SK-N-SH (cell line): ENCODE measurements at regions not wholly inside any gene's neighbourhood (a gene's known extent, or its start where the extent isn't known, plus 50 kb on each side); places are given as distances from the start of the nearest gene placed in this dataset.

Experiments
- CTCF ChIA-PET: fragments of 300-600, 350-600 bp; formaldehyde crosslinking; extraction: SDS; loops from one replicate; lab custom pipeline; 2021; lab: Yijun Ruan, JAX
- POLR2A ChIA-PET: fragments of 350-600 bp; sonication (Branson Sonifier 250); formaldehyde crosslinking; extraction: SDS; loops from one replicate; lab custom pipeline; 2020; ENCODE audit warnings: antibody characterized with exemption, inconsistent platforms; lab: Yijun Ruan, JAX
- DNase-seq: peaks from one replicate; pipeline ENCODE4 v3.0.0; 2012
- H2AFZ ChIP-seq: fragments of 200-600 bp; sonication (generic); 2 replicates; pipeline ENCODE4 v1.8.1; 2016; ENCODE audit warnings: antibody characterized with exemption, mild to moderate bottlenecking, low read depth
- H3F3A ChIP-seq: fragments of 200-600 bp; sonication (generic); replicated peaks from 2 replicates; pipeline ENCODE3; 2016; ENCODE audit warnings: antibody characterized with exemption, mild to moderate bottlenecking; ENCODE audit not compliant: insufficient read depth
- H3K27ac ChIP-seq, 2 experiments: fragments of 200-500 bp in 1 of 2; fragments of 200-600 bp in 1 of 2; sonication (Bioruptor generic) in 1 of 2; sonication (generic), shearing (Covaris generic) in 1 of 2; 2 replicates each; pipeline versions ENCODE4 v1.5.1 to v1.6.1; 2014 to 2016; ENCODE audit warnings: low read depth in 2 of 2, inconsistent platforms in 1 of 2, low read length in 1 of 2, mild to moderate bottlenecking in 1 of 2, mixed read lengths in 1 of 2
- H3K27me3 ChIP-seq: fragments of 200-600 bp; sonication (generic), shearing (Covaris generic); 2 replicates; pipeline ENCODE4 v1.6.1; 2016; ENCODE audit warnings: mixed run types; ENCODE audit not compliant: insufficient read depth
- H3K36me3 ChIP-seq, 2 experiments: fragments of 200-500 bp in 1 of 2; fragments of 200-600 bp in 1 of 2; sonication (Bioruptor generic) in 1 of 2; sonication (generic) in 1 of 2; replicated peaks in 1 of 2; 2 replicates each; pipeline versions ENCODE3 to v1.5.1; 2014 to 2016; ENCODE audit warnings: low read length in 1 of 2, mild to moderate bottlenecking in 1 of 2; ENCODE audit not compliant: insufficient read depth in 2 of 2, control insufficient read depth in 1 of 2
- H3K4me1 ChIP-seq, 2 experiments: fragments of 200-500 bp in 1 of 2; fragments of 200-600 bp in 1 of 2; sonication (Bioruptor generic) in 1 of 2; sonication (generic), shearing (Covaris generic) in 1 of 2; 2 replicates each; pipeline versions ENCODE4 v1.5.1 to v1.6.1; 2014 to 2016; ENCODE audit warnings: low read depth in 1 of 2, low read length in 1 of 2, mixed run types in 1 of 2; ENCODE audit not compliant: insufficient read depth in 2 of 2, control insufficient read depth in 1 of 2
- H3K4me2 ChIP-seq: fragments of 200-600 bp; sonication (generic), shearing (Covaris generic); 2 replicates; pipeline ENCODE4 v1.6.1; 2017; ENCODE audit warnings: mixed run types
- H3K4me3 ChIP-seq, 2 experiments: fragments of 200-500 bp in 1 of 2; fragments of 200-600 bp in 1 of 2; sonication (Bioruptor generic) in 1 of 2; sonication (generic), shearing (Covaris generic) in 1 of 2; 2 replicates each; pipeline versions ENCODE4 v1.5.1 to v1.8.1; 2014 to 2016; ENCODE audit warnings: low read depth in 2 of 2, inconsistent platforms in 1 of 2, low read length in 1 of 2, mild to moderate bottlenecking in 1 of 2, mixed read lengths in 1 of 2, moderate library complexity in 1 of 2
- H3K79me2 ChIP-seq: fragments of 200-600 bp; sonication (generic); 2 replicates; pipeline ENCODE4 v1.8.1; 2017; ENCODE audit warnings: mild to moderate bottlenecking; ENCODE audit not compliant: insufficient read depth
- H3K9ac ChIP-seq: fragments of 200-600 bp; sonication (generic); 2 replicates; pipeline ENCODE4 v1.6.1; 2017; ENCODE audit warnings: mixed run types
- H3K9me2 ChIP-seq: fragments of 200-600 bp; sonication (generic); 2 replicates; pipeline ENCODE4 v1.6.1; 2017; ENCODE audit warnings: mixed run types
- H3K9me3 ChIP-seq: fragments of 200-600 bp; sonication (generic); 2 replicates; pipeline ENCODE4 v1.6.1; 2017; ENCODE audit warnings: mixed run types, mild to moderate bottlenecking, moderate library complexity
- H4K20me1 ChIP-seq: fragments of 200-600 bp; sonication (generic); 2 replicates; pipeline ENCODE4 v1.6.1; 2017; ENCODE audit warnings: mild to moderate bottlenecking, mixed run types; ENCODE audit not compliant: insufficient read depth
- CHD2 ChIP-seq: fragments of 150-350 bp; IDR thresholded peaks from 2 replicates; pipeline ENCODE4 v1.6.1; 2018; ENCODE audit warnings: low read length; ENCODE audit not compliant: partially characterized antibody
- EP300 ChIP-seq, 2 experiments: IDR thresholded peaks; 2 replicates each; pipeline versions ENCODE4 v1.4.0 to v1.6.1; 2012; ENCODE audit warnings: borderline replicate concordance in 1 of 2, low read depth in 1 of 2, low read length in 1 of 2
- EZH2phosphoT487 ChIP-seq: fragments of 200-600 bp; sonication (generic); IDR thresholded peaks from 2 replicates; pipeline ENCODE4 v1.6.1; 2017; ENCODE audit warnings: low read depth, mixed run types, mild to moderate bottlenecking, antibody characterized with exemption, moderate library complexity, borderline replicate concordance
- FOSL2 ChIP-seq: IDR thresholded peaks from 2 replicates; pipeline ENCODE4 v1.4.0; 2012; ENCODE audit warnings: low read depth, mild to moderate bottlenecking, moderate library complexity, borderline replicate concordance
- FOXJ3 ChIP-seq: sonication (generic); formaldehyde crosslinking; IDR thresholded peaks from 2 replicates; pipeline ENCODE4 v1.5.1; 2020; ENCODE audit warnings: mild to moderate bottlenecking, missing genetic modification reagents
- FOXM1 ChIP-seq: IDR thresholded peaks from 2 replicates; pipeline ENCODE4 v1.4.0; 2012; ENCODE audit warnings: low read depth, mild to moderate bottlenecking
- GATA2 ChIP-seq: sonication (generic); formaldehyde crosslinking; IDR thresholded peaks from 2 replicates; pipeline ENCODE4 v1.5.0; 2020; ENCODE audit warnings: mild to moderate bottlenecking, missing genetic modification reagents
- MEF2A ChIP-seq: IDR thresholded peaks from 2 replicates; pipeline ENCODE4 v1.4.0; 2012; ENCODE audit warnings: low read depth, borderline replicate concordance
- NFIC ChIP-seq: IDR thresholded peaks from 2 replicates; pipeline ENCODE4 v1.4.0; 2012; ENCODE audit warnings: borderline replicate concordance
- POLR2AphosphoS5 ChIP-seq: IDR thresholded peaks from 2 replicates; pipeline ENCODE4 v1.6.1; 2012; ENCODE audit warnings: low read depth, low read length
- RCOR1 ChIP-seq: fragments of 150-350 bp; IDR thresholded peaks from 2 replicates; pipeline ENCODE4 v1.6.1; 2017; ENCODE audit warnings: antibody characterized with exemption, low read length
- RFX5 ChIP-seq: IDR thresholded peaks from 2 replicates; pipeline ENCODE4 v1.6.1; 2012; ENCODE audit warnings: mild to moderate bottlenecking, improper control_type of control experiment, low read length
- TCF12 ChIP-seq: IDR thresholded peaks from 2 replicates; pipeline ENCODE4 v1.4.0; 2012
- TEAD4 ChIP-seq: IDR thresholded peaks from 2 replicates; pipeline ENCODE4 v1.4.0; 2012; ENCODE audit warnings: mild to moderate bottlenecking, borderline replicate concordance; ENCODE audit not compliant: insufficient read depth
- YY1 ChIP-seq: IDR thresholded peaks from 2 replicates; pipeline ENCODE4 v1.4.0; 2012; ENCODE audit warnings: low read depth, mild to moderate bottlenecking
- WGBS: methylation state at CpG from one replicate; pipeline ENCODE4 v1.1.6; 2017; ENCODE audit warnings: low lambda C conversion rate; 5-methylcytosine and 5-hydroxymethylcytosine counted together
- TF ChIP-seq, protein P1 (sequence below): fragments of 200-600 bp; sonication (generic); IDR thresholded peaks from 2 replicates; pipeline ENCODE4 v1.6.1; 2017; ENCODE audit warnings: antibody characterized with exemption, mild to moderate bottlenecking, moderate library complexity
- TF ChIP-seq, protein P2 (sequence below): fragments of 150-350 bp; IDR thresholded peaks from 2 replicates; pipeline ENCODE4 v1.6.1; 2017; ENCODE audit warnings: antibody characterized with exemption, low read length, low read depth, borderline replicate concordance
- TF ChIP-seq, protein P3 (sequence below): IDR thresholded peaks from 2 replicates; pipeline ENCODE4 v1.6.1; 2012; ENCODE audit warnings: mild to moderate bottlenecking, low read depth, low read length, moderate library complexity
- TF ChIP-seq, protein P4 (sequence below): fragments of 150-350 bp; IDR thresholded peaks from 2 replicates; pipeline ENCODE4 v1.6.1; 2016; ENCODE audit warnings: mild to moderate bottlenecking, low read depth, low read length
- TF ChIP-seq, protein P5 (sequence below): IDR thresholded peaks from 2 replicates; pipeline ENCODE4 v1.4.0; 2012; ENCODE audit warnings: low read depth, borderline replicate concordance

DNA sequence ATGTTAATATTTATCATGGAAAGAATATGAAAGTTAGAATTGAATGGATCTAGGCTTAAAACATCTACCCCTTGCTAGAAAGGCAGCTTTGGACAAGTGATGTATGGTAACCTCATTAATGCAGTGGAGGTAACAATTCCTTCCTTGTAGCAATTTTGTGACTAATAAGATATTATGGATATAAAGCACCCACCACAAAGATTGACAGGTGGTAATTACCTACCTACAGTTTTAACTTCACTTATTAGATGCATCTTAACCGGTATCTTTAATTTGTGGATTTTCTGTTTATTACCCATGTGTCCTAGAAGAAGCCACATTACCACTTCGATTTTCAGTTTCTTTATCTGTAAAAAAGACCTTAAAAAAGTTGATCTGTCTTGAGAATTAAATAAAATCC is 367.0 kb downstream of the DSC3 start:
- no peak for TF ChIP-seq EP300 (IDR thresholded peaks at IDR 0.05; ENCODE audit: borderline replicate concordance in 1 of 2, low read depth in 1 of 2, low read length in 1 of 2)
- TF ChIP-seq, protein P1, sequence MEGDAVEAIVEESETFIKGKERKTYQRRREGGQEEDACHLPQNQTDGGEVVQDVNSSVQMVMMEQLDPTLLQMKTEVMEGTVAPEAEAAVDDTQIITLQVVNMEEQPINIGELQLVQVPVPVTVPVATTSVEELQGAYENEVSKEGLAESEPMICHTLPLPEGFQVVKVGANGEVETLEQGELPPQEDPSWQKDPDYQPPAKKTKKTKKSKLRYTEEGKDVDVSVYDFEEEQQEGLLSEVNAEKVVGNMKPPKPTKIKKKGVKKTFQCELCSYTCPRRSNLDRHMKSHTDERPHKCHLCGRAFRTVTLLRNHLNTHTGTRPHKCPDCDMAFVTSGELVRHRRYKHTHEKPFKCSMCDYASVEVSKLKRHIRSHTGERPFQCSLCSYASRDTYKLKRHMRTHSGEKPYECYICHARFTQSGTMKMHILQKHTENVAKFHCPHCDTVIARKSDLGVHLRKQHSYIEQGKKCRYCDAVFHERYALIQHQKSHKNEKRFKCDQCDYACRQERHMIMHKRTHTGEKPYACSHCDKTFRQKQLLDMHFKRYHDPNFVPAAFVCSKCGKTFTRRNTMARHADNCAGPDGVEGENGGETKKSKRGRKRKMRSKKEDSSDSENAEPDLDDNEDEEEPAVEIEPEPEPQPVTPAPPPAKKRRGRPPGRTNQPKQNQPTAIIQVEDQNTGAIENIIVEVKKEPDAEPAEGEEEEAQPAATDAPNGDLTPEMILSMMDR, result no peak
- no peak for TF ChIP-seq RFX5
- TF ChIP-seq, protein P2, sequence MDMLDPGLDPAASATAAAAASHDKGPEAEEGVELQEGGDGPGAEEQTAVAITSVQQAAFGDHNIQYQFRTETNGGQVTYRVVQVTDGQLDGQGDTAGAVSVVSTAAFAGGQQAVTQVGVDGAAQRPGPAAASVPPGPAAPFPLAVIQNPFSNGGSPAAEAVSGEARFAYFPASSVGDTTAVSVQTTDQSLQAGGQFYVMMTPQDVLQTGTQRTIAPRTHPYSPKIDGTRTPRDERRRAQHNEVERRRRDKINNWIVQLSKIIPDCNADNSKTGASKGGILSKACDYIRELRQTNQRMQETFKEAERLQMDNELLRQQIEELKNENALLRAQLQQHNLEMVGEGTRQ, result no peak
- TF ChIP-seq EZH2phosphoT487, result no peak
- TF ChIP-seq, protein P3, sequence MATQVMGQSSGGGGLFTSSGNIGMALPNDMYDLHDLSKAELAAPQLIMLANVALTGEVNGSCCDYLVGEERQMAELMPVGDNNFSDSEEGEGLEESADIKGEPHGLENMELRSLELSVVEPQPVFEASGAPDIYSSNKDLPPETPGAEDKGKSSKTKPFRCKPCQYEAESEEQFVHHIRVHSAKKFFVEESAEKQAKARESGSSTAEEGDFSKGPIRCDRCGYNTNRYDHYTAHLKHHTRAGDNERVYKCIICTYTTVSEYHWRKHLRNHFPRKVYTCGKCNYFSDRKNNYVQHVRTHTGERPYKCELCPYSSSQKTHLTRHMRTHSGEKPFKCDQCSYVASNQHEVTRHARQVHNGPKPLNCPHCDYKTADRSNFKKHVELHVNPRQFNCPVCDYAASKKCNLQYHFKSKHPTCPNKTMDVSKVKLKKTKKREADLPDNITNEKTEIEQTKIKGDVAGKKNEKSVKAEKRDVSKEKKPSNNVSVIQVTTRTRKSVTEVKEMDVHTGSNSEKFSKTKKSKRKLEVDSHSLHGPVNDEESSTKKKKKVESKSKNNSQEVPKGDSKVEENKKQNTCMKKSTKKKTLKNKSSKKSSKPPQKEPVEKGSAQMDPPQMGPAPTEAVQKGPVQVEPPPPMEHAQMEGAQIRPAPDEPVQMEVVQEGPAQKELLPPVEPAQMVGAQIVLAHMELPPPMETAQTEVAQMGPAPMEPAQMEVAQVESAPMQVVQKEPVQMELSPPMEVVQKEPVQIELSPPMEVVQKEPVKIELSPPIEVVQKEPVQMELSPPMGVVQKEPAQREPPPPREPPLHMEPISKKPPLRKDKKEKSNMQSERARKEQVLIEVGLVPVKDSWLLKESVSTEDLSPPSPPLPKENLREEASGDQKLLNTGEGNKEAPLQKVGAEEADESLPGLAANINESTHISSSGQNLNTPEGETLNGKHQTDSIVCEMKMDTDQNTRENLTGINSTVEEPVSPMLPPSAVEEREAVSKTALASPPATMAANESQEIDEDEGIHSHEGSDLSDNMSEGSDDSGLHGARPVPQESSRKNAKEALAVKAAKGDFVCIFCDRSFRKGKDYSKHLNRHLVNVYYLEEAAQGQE, result no peak
- TF ChIP-seq FOXJ3 (CRISPR knock-in tag), result no peak
- no peak for TF ChIP-seq FOSL2
- TF ChIP-seq, protein P4, sequence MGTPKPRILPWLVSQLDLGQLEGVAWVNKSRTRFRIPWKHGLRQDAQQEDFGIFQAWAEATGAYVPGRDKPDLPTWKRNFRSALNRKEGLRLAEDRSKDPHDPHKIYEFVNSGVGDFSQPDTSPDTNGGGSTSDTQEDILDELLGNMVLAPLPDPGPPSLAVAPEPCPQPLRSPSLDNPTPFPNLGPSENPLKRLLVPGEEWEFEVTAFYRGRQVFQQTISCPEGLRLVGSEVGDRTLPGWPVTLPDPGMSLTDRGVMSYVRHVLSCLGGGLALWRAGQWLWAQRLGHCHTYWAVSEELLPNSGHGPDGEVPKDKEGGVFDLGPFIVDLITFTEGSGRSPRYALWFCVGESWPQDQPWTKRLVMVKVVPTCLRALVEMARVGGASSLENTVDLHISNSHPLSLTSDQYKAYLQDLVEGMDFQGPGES, result no peak
- no peak for TF ChIP-seq TEAD4
- no peak for TF ChIP-seq MEF2A
- no peak for TF ChIP-seq GATA2 (CRISPR knock-in tag)
- no peak for TF ChIP-seq CHD2
- TF ChIP-seq NFIC, result no peak
- TF ChIP-seq POLR2AphosphoS5, result no peak
- TF ChIP-seq RCOR1, result no peak
- no peak for TF ChIP-seq YY1
- TF ChIP-seq, protein P5, sequence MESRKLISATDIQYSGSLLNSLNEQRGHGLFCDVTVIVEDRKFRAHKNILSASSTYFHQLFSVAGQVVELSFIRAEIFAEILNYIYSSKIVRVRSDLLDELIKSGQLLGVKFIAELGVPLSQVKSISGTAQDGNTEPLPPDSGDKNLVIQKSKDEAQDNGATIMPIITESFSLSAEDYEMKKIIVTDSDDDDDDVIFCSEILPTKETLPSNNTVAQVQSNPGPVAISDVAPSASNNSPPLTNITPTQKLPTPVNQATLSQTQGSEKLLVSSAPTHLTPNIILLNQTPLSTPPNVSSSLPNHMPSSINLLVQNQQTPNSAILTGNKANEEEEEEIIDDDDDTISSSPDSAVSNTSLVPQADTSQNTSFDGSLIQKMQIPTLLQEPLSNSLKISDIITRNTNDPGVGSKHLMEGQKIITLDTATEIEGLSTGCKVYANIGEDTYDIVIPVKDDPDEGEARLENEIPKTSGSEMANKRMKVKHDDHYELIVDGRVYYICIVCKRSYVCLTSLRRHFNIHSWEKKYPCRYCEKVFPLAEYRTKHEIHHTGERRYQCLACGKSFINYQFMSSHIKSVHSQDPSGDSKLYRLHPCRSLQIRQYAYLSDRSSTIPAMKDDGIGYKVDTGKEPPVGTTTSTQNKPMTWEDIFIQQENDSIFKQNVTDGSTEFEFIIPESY, result no peak
- TF ChIP-seq TCF12, result no peak
- no peak for TF ChIP-seq FOXM1
- Histone ChIP-seq H2AFZ (no peak overlapping the region), H3K9me2 (no peaks in the 10 kb centered on the region), H3K4me1 (no peaks in the 10 kb centered on the region), H3K79me2 (no peaks in the 10 kb centered on the region), H3K9ac (no peak overlapping the region), H3K36me3 (no peaks in the 10 kb centered on the region), H3K4me3 (no peak overlapping the region), H3F3A (no peaks in the 10 kb centered on the region), H3K9me3 (no peaks in the 10 kb centered on the region), H3K27ac (no peak overlapping the region), H3K27me3 (no peaks in the 10 kb centered on the region), H3K4me2 (no peak overlapping the region), H4K20me1 (no peaks in the 10 kb centered on the region)
- DNase-seq, result no peak
- CTCF ChIA-PET, result no interaction called here
- POLR2A ChIA-PET, result no interaction called here
- 6% methylated on average over 2 of the region's 2 CpGs for WGBS
